ENCODE measurements at regions not wholly inside any gene's neighbourhood (a gene's known extent, or its start where the extent isn't known, plus 50 kb on each side); places are given as distances from the start of the nearest gene placed in this dataset.
"Not testable (repeated sequence)": the region's sequence is repeated elsewhere in the genome, so short reads cannot be mapped to it uniquely, and the experiment has no call there.

- ChIA-PET CTCF (interaction anchor here (1.1 to 3.1 kb wide), 3 partner anchors 31 to 35 kb away, joined by 3 to 10 read pairs (median 3); no protein-coding TSS in a partner anchor), POLR2A (no interaction called here)
- TF ChIP-seq CTCF (IDR thresholded peaks at IDR 0.05; ENCODE audit: low read depth, low read length) = no peak
- Histone ChIP-seq H3K27ac (ENCODE audit: low read depth, low read length) (peak overlapping the region; percentile 39), H3K9me3 (ENCODE audit: control insufficient read depth, insufficient read depth, low read length) (peaks cover 2% of the 10 kb centered on the region; the same call in 1 of the 2 replicates), H3K4me3 (ENCODE audit: low read depth, low read length) (peak overlapping the region; percentile 45), H3K27me3 (ENCODE audit: control insufficient read depth, insufficient read depth, low read length) (no peaks in the 10 kb centered on the region)
- DNase-seq (ENCODE audit: low read depth, low spot score) = no peak
Measured at GRCh38 chr5:42943931-42944631, 96.0 kb downstream of the ANXA2R start.

- no peak for DNase-seq (ENCODE audit: low read depth, low spot score)
- CTCF ChIA-PET = interaction anchor here (2.9 kb wide), 1 partner anchor 29 kb away, joined by 9 read pairs; no protein-coding TSS in a partner anchor
- Histone ChIP-seq H3K9me3 (ENCODE audit: control insufficient read depth, insufficient read depth, low read length) (peaks cover 2% of the 10 kb centered on the region; the same call in 1 of the 2 replicates), H3K27ac (ENCODE audit: low read depth, low read length) (no peak overlapping the region), H3K27me3 (ENCODE audit: control insufficient read depth, insufficient read depth, low read length) (no peaks in the 10 kb centered on the region), H3K4me3 (ENCODE audit: low read depth, low read length) (no peak overlapping the region)
- TF ChIP-seq CTCF (IDR thresholded peaks at IDR 0.05; ENCODE audit: low read depth, low read length) = no peak
- POLR2A ChIA-PET = no interaction called here
Measured at GRCh38 chr5:42940853-42941252, 99.3 kb downstream of the ANXA2R start.

- H3K27me3 ChIP-seq (ENCODE audit: control insufficient read depth, insufficient read depth, low read length); H3K4me3 ChIP-seq (ENCODE audit: low read depth, low read length); POLR2A ChIA-PET; DNase-seq (ENCODE audit: low read depth, low spot score); H3K27ac ChIP-seq (ENCODE audit: low read depth, low read length): not testable (repeated sequence)
- CTCF ChIA-PET = interaction anchor here (1.1 kb wide), 1 partner anchor 23 kb away, joined by 3 read pairs; no protein-coding TSS in a partner anchor
- peaks cover 14% of the 10 kb centered on the region for H3K9me3 ChIP-seq (ENCODE audit: control insufficient read depth, insufficient read depth, low read length)
Measured at GRCh38 chr5:42932011-42932410, 108.1 kb downstream of the ANXA2R start.

- H3K27me3 ChIP-seq (ENCODE audit: control insufficient read depth, insufficient read depth, low read length); POLR2A ChIA-PET; DNase-seq (ENCODE audit: low read depth, low spot score); H3K27ac ChIP-seq (ENCODE audit: low read depth, low read length); H3K4me3 ChIP-seq (ENCODE audit: low read depth, low read length): not testable (repeated sequence)
- peaks cover 14% of the 10 kb centered on the region for H3K9me3 ChIP-seq (ENCODE audit: control insufficient read depth, insufficient read depth, low read length)
- CTCF ChIA-PET = interaction anchor here (1.1 kb wide), 1 partner anchor 23 kb away, joined by 3 read pairs; no protein-coding TSS in a partner anchor
Measured at GRCh38 chr5:42931451-42931850, 108.7 kb downstream of the ANXA2R start.

- ChIA-PET POLR2A (no interaction called here), CTCF (interaction anchor here (1.1 kb wide), 1 partner anchor 22 kb away, joined by 3 read pairs; no protein-coding TSS in a partner anchor)
- Histone ChIP-seq H3K27me3 (ENCODE audit: control insufficient read depth, insufficient read depth, low read length) (no peaks in the 10 kb centered on the region), H3K9me3 (ENCODE audit: control insufficient read depth, insufficient read depth, low read length) (peaks cover 14% of the 10 kb centered on the region), H3K4me3 (ENCODE audit: low read depth, low read length) (no peak overlapping the region), H3K27ac (ENCODE audit: low read depth, low read length) (no peak overlapping the region)
- no peak for DNase-seq (ENCODE audit: low read depth, low spot score)
- no peak for TF ChIP-seq CTCF (IDR thresholded peaks at IDR 0.05; ENCODE audit: low read depth, low read length)
Measured at GRCh38 chr5:42930934-42931333, 109.2 kb downstream of the ANXA2R start.

GRCh38 chr5:42929871-42930270 lies 110.2 kb downstream of the ANXA2R start:
- no peaks in the 10 kb centered on the region for H3K27me3 ChIP-seq (ENCODE audit: control insufficient read depth, insufficient read depth, low read length)
- H3K9me3 ChIP-seq (ENCODE audit: control insufficient read depth, insufficient read depth, low read length) = peaks cover 17% of the 10 kb centered on the region
- CTCF ChIA-PET = no interaction called here
- POLR2A ChIA-PET = no interaction called here
- no peak overlapping the region for H3K27ac ChIP-seq (ENCODE audit: low read depth, low read length)
- DNase-seq (ENCODE audit: low read depth, low spot score) = no peak
- TF ChIP-seq CTCF (IDR thresholded peaks at IDR 0.05; ENCODE audit: low read depth, low read length) = no peak
- H3K4me3 ChIP-seq (ENCODE audit: low read depth, low read length) = no peak overlapping the region
